Ishikawa (cell line): ENCODE measurements at regions not wholly inside any gene's neighbourhood (a gene's known extent, or its start where the extent isn't known, plus 50 kb on each side); places are given as distances from the start of the nearest gene placed in this dataset.

Experiments used
- CEBPB ChIP-seq: IDR thresholded peaks from 2 replicates; pipeline ENCODE4 v1.6.1; 2012
- CREB1 ChIP-seq: IDR thresholded peaks from 2 replicates; pipeline ENCODE4 v1.6.1; 2012; ENCODE audit warnings: low read depth
- EGR1 ChIP-seq: IDR thresholded peaks from 2 replicates; pipeline ENCODE4 v1.6.1; 2012
- EP300 ChIP-seq: IDR thresholded peaks from 2 replicates; pipeline ENCODE4 v1.6.1; 2012; ENCODE audit warnings: borderline replicate concordance
- FOXM1 ChIP-seq: IDR thresholded peaks from 2 replicates; pipeline ENCODE4 v1.6.1; 2012; ENCODE audit warnings: low read depth, borderline replicate concordance
- MAX ChIP-seq: IDR thresholded peaks from 2 replicates; pipeline ENCODE4 v1.6.1; 2012
- NFIC ChIP-seq: IDR thresholded peaks from 2 replicates; pipeline ENCODE4 v1.6.1; 2012
- RAD21 ChIP-seq: IDR thresholded peaks from 2 replicates; pipeline ENCODE4 v1.6.1; 2012; ENCODE audit warnings: low read depth
- REST ChIP-seq: IDR thresholded peaks from 2 replicates; pipeline ENCODE4 v1.6.1; 2012; ENCODE audit warnings: low read depth, mild to moderate bottlenecking
- TAF1 ChIP-seq: IDR thresholded peaks from 2 replicates; pipeline ENCODE4 v1.6.1; 2012; ENCODE audit warnings: low read depth, mild to moderate bottlenecking
- TCF12 ChIP-seq: IDR thresholded peaks from 2 replicates; pipeline ENCODE4 v1.6.1; 2012; ENCODE audit warnings: low read depth
- TEAD4 ChIP-seq: IDR thresholded peaks from 2 replicates; pipeline ENCODE4 v1.6.1; 2012
- USF1 ChIP-seq: IDR thresholded peaks from 2 replicates; pipeline ENCODE4 v1.6.1; 2012
- YY1 ChIP-seq: IDR thresholded peaks from 2 replicates; pipeline ENCODE4 v1.6.1; 2012; ENCODE audit warnings: low read depth
- ZBTB7A ChIP-seq: IDR thresholded peaks from 2 replicates; pipeline ENCODE4 v1.6.1; 2012; ENCODE audit warnings: low read depth

GRCh38 chr2:136209561-136210454, 91.9 kb upstream of the CXCR4 start:
- no peak for TF ChIP-seq NFIC
- no peak for TF ChIP-seq USF1
- TF ChIP-seq YY1: no peak
- TF ChIP-seq CEBPB: no peak
- TF ChIP-seq RAD21: no peak
- no peak for TF ChIP-seq ZBTB7A
- TF ChIP-seq TEAD4: no peak
- no peak for TF ChIP-seq CREB1
- TF ChIP-seq TCF12: no peak
- no peak for TF ChIP-seq EP300

- no peak for TF ChIP-seq TCF12
- no peak for TF ChIP-seq MAX
- no peak for TF ChIP-seq FOXM1
- TF ChIP-seq USF1: no peak
- TF ChIP-seq TAF1: no peak
- TF ChIP-seq NFIC: no peak
- TF ChIP-seq YY1: no peak
Observed at GRCh38 chr2:136208682-136209420, 90.9 kb upstream of the CXCR4 start.

- TF ChIP-seq EP300 (no peak), USF1 (no peak), CREB1 (no peak), TAF1 (no peak), MAX (no peak), RAD21 (no peak), YY1 (no peak), TEAD4 (no peak), REST (no peak), NFIC (no peak), ZBTB7A (no peak), FOXM1 (no peak)
Observed at GRCh38 chr2:136207665-136208064, 89.7 kb upstream of the CXCR4 start.

- TF ChIP-seq ZBTB7A: no peak
- TF ChIP-seq CEBPB: no peak
- TF ChIP-seq REST: no peak
- TF ChIP-seq EP300: no peak
- no peak for TF ChIP-seq NFIC
- TF ChIP-seq RAD21: no peak
- TF ChIP-seq FOXM1: no peak
- no peak for TF ChIP-seq TEAD4
Observed at GRCh38 chr2:136207030-136207623, 89.2 kb upstream of the CXCR4 start.

- TF ChIP-seq FOXM1: no peak
- no peak for TF ChIP-seq TCF12
- TF ChIP-seq CREB1: no peak
- no peak for TF ChIP-seq RAD21
- no peak for TF ChIP-seq NFIC
- TF ChIP-seq MAX: no peak
- TF ChIP-seq REST: no peak
- TF ChIP-seq ZBTB7A: no peak
- TF ChIP-seq TEAD4: no peak
- no peak for TF ChIP-seq TAF1
- no peak for TF ChIP-seq EGR1
- TF ChIP-seq USF1: no peak
- TF ChIP-seq YY1: no peak
- TF ChIP-seq CEBPB: no peak
- TF ChIP-seq EP300: no peak
Observed at GRCh38 chr2:136206613-136207012, 88.7 kb upstream of the CXCR4 start.
